ENCODE measurements at regions not wholly inside any gene's neighbourhood (a gene's known extent, or its start where the extent isn't known, plus 50 kb on each side); places are given as distances from the start of the nearest gene placed in this dataset.
"Not testable (repeated sequence)": the region's sequence is repeated elsewhere in the genome, so short reads cannot be mapped to it uniquely, and the experiment has no call there.

DNA sequence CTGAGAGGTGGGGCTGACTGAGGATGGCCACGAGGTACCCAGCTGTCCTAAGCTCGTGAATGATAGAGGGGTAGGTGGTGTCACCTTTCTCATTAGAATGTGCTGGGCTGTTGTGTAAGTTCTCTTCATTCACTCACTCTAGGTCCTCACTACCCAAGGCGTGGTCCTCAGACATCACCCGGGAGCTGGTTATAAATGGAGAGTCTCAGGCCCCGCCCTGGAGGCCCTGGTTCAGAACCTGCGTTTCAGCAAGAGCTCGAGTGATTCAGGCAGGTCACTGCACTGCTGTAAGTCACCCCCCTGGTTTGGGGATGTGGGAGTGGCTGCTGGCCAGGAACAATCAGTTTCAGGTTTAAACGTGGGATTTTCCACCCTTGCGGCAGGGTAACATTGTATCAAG lies 139.8 kb downstream of the FOXL1 start:
- DNase-seq = no peak

DNA sequence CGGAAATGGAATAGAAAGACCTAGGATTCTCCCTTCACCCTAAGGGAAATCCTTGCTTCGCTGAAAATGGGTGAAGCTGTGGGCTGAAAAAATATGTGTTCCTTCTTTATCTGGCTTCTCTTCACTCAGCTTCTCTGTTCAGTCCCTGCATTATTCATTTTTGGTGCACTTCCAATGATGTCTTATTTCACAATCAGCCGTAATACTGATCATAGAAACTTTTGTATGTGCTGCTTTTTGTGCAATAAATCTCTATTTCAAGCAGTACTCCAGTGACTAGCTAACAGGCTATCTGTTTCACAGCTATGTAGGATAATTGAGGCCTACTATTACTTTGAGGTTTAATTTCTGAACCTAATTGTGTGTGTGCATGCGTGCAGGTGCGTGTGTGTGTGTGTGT lies 144.6 kb downstream of the FOXL1 start:
- DNase-seq = no peak

DNA sequence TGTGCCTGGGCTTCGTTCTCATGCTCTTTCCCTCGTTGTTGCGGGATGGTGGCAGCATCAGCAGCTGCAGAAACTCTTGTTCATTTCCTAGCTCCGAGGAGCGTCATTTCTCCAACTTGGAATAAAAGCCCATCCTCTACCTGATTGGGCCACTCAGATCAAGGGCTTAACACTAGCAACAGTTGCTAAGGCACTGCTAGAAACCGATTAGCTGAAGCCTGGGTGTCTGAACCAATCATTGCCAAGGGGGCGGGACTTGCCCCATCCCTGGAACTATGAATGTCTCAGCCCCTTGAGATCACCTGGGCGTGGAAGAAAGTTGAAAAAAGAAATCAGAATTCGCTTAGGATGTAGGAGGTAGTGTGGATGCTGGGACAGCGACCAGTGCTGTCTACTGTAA lies 145.3 kb downstream of the FOXL1 start:
- no peak for DNase-seq

DNA sequence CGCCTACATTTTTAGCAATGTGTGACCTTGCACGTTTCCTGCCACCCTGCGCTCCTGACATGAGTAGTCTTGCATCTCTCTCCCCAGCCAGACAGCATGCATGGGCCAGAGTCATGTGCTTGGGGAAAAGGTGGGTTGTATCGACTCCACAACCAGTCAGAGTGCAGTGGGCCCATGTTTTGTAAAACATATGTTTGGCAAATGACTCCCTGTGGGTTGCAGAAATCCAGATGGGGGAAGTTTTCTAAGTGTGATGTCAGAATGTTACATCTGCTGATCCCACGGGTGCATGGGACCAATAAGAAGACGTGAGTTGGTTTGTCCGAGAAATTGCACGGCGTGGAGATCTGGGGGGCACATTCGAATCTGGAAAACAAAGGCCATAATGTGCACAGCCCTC lies 147.1 kb downstream of the FOXL1 start:
- DNase-seq = no peak

DNA sequence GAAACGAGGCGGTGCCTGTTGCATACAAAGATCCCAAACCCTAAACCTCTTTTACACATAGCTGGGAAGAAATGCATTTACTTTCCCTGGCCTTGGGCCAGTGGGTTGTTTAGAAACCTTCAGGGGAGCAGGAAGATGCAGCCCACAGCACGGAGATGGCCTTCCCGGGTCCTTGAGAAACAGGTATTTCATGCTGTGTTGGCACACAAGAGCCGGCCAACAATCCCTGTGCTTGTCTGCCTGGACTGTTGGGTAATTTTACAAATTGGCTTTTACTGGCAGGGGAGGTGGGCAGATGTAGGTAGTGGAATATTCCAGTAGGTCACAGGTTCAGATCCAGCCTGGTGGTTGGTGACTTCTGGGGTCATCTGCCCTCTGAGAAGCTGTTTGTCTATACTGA lies 148.0 kb downstream of the FOXL1 start:
- DNase-seq = no peak

DNA sequence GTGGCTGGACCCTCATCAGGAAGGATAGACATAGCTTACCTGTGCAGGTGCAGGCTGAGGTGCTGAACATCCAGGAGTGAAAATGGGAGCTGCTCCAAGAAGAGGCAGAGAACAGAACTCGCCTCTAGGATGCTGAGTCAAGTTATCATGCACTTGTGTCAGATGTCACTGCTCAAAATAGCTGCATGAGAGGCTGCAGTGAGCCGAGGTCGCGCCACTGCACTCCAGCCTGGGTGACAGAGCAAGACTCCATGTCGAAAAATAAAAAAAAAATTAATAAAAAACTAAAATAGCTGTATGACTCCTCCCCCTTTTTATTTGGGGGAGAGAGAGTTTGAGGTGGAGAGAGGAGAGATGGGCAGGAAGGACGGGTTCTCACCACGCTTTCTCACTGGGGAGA lies 148.8 kb downstream of the FOXL1 start:
- DNase-seq = no peak

DNA sequence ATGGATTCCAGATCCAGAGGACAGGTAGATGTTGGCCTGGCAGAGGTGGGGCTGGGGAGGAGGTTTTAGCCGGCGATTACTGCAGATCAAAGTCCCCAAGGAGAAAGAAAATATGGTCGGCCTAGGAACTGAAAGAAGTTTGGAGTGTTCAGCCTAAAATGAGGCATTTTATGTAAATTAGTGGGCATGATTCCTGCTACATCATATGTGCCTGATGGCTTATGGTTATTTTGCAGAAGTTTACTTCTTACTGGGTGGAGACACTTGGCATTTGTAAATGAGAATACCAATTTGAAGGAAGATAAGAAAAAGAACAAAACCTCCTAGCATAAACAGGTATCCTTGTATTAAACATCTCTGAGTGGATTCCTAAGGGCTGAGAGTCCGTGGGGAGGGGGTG lies 149.3 kb downstream of the FOXL1 start:
- DNase-seq = no peak

DNA sequence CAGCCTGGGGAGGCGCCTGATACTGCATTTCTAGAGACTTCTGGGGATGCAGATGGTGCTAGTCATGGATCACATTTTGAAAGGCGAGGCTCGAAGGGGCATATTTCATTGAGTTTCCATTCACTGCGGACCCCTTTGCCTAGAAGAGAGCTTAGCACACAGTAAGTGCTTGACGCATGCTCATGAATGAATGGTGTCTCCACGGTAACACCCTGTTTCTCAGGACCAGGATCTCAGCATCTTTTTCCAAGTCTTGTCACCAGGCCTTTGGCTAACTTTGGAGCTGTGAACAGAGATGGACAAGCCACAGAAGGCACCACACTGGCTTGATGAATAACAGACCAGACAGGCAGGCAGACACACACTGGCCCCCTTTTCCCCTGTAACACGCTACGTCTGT lies 151.3 kb downstream of the FOXL1 start:
- DNase-seq = no peak

DNA sequence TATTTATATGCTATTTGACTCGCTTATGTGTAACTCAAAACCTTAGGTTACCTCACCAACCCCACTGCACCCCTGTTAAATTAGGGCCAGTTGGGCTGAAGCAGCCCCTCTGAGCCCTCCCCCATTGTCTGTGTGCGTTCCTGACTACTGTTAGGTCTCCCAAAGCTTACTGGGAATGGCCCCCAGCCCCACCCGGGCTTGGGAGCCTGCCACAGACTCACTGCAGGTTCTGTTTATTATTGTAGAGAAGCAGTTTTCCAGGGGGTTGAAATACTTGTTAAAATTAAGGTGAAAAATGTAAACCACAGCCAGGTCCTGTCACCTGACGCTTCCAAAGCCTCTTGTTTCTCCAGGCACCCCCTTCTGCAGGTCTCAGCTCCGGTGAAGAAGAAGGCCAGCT lies 151.7 kb downstream of the FOXL1 start:
- DNase-seq = no peak

DNA sequence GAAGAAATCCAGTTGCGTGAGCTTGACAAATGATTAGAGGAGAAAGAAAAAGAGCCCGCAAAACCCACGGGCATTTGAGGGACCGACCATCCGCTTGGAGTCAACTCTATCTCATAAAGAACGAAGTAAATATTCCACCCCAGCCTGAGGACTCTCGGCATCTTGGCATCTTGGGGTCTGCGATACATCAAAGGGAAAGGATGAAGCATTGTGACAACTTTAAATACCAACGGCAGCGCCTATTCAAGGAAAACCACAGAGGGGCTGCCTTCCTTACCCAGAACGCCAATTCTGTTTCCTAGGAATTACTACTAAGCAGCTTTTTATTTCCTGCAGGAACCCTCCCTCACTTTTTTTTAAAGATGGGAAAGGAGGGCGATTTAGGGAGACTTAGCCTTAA lies 152.2 kb downstream of the FOXL1 start:
- DNase-seq = no peak

DNA sequence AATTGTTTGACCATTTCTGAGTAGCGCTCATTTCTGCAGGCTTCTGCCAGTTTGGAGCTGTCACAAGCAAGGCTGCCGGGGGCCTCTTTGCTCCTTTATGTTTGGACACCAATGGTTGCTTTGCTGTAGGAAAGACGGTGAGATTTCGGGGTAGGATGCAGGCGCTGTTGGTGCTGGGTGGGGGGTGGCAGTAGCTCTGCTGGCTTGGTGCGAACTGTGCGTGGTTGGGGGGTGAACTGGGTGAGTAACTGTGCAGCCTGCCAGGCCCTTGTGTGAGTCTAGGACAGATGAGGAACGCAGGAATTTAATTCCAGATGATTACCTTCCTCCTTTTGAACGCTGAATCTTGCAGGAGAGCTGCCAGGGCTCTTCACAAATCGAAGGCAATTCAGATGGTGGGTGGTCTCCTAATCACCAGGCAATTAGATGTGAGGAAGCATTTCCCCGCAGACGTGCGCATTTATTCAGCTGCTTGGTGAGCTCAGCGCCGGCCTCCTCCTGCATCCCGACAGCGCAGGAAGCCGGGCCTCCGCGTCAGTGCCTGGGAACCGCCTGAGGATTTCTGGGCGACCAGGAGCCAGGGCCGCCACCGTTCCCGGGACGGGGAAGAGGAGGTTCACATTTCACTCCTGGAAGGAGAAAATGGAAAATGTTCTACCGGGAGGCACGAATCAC lies 154.4 kb downstream of the FOXL1 start:
- no peak for DNase-seq

DNA sequence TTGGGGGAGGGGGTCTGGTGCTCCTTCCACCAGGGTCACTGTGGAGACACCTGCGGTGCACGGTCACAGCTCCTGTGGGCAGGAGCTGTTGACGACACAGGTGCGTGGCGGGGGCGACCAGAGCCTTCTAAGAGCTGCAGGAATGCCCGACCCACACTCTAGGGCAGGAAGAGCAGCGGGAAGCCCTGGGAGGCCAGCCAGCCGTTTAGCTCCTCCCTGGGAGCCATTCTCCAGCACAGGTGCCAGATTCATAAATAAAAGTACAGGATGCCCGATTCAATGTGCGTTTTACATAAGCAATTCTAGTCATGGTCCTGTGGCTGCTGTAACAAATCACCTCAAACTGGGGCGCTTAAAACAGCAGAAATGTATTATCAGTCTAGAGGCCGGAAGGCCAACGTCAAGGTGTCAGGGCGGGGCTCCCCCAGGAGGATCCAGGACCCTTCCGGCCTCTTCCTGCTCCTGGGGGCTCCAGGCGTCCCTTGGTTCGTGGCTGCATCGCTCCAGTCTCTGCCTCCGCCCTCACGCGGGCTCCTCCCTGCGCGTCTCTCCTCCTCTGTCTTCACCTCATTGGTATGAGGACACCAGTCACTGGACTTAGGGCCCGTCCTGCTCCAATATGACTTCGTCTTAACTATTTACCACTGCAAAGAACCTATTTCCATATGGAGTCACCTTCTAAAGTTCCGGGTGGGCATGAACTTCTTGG lies 155.4 kb downstream of the FOXL1 start:
- no peak for DNase-seq

DNA sequence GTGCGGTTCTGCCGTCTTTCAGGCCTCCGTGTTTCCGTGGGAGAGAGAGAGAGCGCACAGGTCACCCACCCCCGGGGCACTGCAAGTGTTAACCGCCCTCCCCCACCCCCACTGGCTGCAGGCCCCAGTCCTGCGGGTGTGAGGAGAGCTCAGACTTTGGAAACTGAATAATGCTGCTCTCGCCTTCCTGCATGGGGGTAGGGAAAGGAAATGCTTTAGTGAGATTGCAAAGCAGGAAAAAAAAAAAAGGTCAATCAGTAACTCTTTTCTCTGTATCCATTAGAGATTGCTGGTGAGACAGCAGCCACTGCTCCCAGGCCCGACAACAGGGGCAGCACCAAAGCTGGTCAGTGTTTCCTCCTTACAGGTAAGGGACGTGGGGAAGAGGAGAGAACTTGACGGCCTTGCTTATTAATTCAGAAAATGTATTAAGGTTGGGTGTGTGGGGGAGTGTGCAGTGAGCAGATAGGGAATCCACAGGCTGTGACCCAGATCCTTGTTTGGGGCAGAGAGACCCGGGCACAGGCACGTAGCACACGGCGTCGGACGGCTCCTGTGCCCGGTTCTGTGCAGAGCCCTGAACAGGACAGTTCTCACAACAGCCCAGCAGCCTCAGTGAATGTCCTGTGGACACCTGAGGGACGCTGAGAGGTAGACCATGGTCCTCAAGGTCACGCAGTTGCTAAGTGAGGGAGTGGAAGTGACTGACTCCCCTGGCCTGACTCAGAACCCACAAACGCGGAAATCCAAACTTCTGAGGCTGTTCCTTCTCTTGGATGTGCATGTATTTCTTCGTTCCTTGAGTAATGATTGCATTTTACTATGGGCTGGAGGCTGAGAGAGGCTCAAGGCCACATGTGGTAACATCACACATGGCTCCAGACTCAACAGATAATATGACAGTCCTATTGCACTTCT lies 156.5 kb downstream of the FOXL1 start:
- DNase-seq = no peak

DNA sequence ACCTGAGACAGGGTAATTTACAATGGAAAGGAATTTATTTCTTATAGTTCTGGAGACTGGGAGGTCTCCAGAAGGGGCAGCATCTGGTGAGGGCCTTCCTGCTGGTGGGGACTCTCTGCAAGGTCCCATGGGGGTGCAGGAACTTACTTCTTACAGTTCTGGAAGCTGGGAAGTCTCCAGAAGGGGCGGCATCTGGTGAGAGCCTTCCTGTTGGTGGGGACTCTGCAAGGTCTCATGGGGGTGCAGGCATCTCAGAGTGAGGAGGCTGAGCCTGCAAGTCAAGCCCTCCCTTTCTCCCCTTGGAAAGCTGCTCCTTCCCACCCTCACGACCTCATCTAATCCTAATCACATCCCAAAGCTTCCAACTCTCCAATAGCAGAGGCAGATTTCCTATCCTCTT lies 157.4 kb downstream of the FOXL1 start:
- DNase-seq = no peak

DNA sequence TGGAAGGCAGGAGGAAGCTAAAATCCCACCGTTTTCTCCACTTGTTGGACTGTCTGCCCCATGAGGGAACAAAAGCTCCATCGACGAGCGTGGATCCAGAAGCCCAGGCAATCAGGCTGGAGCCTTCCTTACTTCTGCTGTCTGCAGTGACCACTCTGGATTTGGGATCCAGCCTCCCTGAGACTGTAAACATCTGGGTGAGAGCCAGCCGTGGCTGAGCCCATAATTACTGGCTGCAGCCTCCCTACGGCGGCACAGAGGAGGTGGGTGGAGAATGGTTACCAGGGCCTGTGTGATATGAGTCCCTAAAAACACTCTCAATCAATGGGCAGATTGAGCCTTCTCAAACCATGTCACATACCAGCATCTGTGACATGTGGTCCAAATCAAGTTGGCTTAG lies 158.2 kb downstream of the FOXL1 start:
- no peak for DNase-seq

DNA sequence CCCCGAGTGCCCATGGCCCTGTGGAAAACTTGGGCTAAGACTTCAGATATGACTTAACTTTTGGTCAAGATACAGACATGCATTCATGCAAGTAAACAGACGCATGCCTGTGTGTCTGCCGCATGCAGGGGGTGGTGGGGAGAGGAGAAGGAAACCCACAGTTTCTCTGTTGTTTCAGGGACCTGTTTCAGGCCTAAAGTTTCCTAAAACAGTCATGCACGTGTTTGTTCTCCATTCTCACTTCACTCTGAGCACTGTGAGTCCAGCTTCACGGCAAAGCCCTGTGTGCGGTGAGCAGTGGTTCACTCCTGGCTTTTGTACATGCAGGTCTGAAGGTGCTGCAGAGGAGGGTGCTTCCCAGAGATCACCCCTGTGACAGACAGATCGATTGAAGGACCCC lies 158.7 kb downstream of the FOXL1 start:
- DNase-seq = no peak

DNA sequence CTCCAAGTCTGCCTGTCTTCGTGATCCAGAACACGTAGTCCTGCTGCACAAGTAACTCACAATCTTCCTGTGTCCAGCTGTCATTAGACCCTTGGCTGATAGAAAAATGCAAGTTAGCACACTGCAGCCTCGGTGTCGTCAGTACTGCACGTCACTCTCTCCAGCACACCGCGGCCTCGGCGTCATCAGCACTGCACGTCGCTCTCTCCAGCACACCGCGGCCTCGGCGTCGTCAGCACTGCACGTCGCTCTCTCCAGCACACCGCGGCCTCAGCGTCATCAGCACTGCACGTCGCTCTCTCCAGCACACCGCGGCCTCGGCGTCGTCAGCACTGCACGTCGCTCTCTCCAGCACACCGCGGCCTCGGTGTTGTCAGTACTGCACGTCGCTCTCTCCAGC lies 160.0 kb downstream of the FOXL1 start:
- not testable (repeated sequence) for DNase-seq

DNA sequence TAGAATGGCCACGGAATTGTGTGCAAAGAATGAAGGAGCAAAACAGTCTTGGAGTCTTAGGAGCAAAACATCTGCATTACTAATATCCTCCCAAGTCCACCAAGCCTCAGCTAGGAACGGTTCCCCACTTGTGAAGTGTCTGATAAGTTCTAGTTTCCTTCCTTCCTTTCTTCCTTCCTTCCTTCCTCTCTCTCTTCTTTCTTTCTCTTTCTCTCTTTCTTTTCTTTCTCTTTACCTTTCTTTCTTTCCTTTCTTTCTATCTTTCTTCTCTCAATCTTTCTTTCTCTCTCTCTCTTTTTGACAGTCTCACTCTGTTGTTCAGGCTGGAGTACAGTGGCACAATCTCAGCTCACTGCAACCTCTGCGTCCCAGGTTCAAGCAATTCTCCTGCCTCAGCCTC lies 160.8 kb downstream of the FOXL1 start:
- DNase-seq = no peak

DNA sequence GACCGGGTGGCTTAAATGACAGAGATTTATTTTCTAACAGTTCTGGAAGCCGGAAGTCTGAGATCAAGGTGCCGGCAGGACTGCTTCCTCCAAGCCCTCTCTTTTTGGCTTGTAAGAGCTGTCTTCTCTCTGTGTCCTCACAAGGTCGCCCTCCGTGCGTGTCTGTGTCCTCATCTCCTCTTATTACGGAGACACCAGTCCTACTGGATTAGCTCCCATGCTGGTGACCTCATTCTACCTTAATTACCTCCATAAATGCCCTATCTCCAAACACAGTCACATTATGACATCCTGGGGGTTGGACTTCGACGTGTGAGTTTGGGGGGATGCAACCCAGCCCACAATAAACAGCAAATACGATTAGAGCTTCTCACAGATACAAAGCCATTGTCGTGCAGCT lies 161.5 kb downstream of the FOXL1 start:
- no peak for DNase-seq

DNA sequence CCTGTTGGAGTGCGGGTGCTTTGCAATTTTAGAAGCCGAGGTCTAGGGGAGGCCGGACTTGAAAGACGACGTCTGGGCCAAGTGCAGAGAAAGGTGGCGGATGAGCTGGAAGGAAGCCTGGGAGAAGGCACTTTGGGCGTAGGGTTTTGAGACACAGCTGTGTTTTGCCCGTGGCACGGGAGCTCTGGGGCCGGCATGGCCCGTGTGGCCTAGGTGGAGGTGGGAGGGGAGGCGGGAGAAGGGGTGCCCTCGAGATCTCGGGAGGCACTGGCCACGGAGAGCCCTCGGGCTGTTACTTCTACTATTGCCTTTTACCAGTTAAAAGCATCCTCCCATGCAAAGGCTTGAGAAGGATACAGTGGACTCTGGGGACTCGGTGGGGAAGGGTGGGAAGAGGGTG lies 161.9 kb downstream of the FOXL1 start:
- DNase-seq = no peak

DNA sequence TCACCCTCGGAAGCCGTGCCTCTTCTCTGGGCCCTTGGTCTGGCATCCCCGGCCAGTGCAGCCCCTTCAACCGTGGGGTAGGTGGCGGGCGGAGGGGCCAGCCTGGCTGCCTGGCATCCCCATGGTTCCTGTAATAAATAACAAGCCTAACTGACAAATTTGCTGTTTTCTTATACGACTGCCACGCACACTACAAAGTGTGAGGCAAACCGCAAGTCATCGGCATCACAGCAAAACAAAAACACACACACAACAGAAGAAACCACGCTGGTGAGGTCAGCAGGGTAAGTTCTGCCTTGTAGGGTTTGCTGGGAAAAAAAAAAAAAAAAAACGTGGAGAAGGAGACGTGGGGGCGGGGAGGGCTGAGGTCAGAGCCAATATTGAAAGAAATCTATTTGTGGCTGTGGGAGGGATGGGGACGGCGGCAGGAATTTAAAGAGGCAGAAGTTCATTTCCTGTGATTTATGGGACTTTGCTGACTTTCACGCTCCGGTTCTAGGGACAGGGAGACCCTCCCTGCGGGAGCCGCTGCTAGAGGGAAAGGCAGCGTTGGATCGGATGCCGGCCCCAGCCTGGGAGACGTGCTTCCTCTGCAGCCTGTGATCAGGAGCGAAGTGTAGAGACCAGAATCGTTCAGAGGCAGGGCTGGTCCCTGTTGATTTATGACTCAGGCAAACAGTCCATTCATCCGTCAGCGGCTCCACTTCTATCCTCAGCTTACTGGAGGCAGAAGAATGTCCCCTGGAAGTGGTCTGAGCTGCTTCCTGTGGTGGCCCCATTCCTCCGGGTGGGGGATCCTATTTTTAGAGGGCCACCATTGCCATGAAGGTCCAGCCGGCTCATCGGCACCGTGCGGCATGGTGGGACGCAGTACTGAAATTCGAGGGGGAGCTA lies 162.8 kb downstream of the FOXL1 start:
- DNase-seq = no peak

DNA sequence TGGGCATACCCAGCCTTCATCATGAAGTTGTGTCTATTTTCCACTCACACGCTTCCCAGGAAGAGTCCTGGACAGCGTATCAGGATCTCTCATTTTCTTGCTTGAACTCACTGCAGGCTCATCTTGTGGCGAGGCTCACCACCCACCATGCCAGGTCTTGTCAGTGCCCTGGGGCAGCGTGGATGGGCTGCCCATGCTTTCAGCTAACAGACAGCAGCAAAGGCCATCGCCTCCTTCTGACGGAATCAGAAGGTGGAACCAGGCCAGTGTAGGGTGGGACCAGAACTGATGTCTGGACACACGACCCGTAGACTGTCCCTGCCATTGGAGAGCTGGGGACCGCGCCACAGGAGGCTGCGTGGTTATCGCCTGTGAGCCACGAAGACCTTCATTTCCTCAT lies 169.4 kb downstream of the FOXL1 start:
- no peak for DNase-seq

DNA sequence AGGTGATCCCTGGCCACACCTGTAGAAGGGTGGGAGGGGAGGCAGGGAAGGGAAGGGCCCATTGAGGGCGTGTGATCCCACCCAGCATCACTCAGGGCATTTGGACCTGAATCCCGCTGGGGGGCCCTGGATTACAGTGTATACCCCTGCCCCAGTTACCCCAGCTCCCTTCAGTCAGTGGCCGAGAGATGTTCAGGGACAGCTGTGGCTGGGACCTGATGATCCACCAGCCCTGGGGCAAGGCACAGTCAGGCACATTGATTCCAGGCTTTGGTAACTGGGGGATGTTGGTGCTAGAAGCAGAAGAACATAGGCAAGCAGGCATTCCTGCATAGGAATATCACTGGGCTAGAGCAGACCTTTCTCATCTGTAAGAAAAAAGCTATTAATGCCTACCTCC lies 170.3 kb downstream of the FOXL1 start:
- DNase-seq = no peak
